Endothelial cell of umbilical vein (primary cell): ENCODE measurements at regions not wholly inside any gene's neighbourhood (a gene's known extent, or its start where the extent isn't known, plus 50 kb on each side); places are given as distances from the start of the nearest gene placed in this dataset.

ENCODE experiments used
- CTCF ChIP-seq, 2 donors: IDR thresholded peaks; 1 replicate in 1 of 2; 2 replicates in 1 of 2; pipeline ENCODE4 v1.5.1; 2011; ENCODE audit warnings: low read length in 2 of 2, mild to moderate bottlenecking in 2 of 2, moderate library complexity in 2 of 2, control low read depth in 1 of 2, inconsistent platforms in 1 of 2, low read depth in 1 of 2; ENCODE audit not compliant: insufficient read depth in 1 of 2; ENCODE audit errors: extremely low read depth in 1 of 2
- EZH2 ChIP-seq: IDR thresholded peaks from 2 replicates; pipeline ENCODE4 v1.6.1; 2012; ENCODE audit warnings: borderline replicate concordance, low read depth, mild to moderate bottlenecking, moderate library complexity, low read length, inconsistent platforms; ENCODE audit not compliant: severe bottlenecking
- FOS ChIP-seq: IDR thresholded peaks from 2 replicates; pipeline ENCODE4 v1.6.1; 2011; ENCODE audit warnings: mild to moderate bottlenecking, low read length, moderate library complexity, borderline replicate concordance; ENCODE audit not compliant: insufficient read depth
- JUN ChIP-seq: IDR thresholded peaks from 2 replicates; pipeline ENCODE4 v1.6.1; 2011; ENCODE audit warnings: borderline replicate concordance, low read depth; ENCODE audit not compliant: insufficient read length, insufficient read depth
- MAX ChIP-seq: IDR thresholded peaks from 2 replicates; pipeline ENCODE4 v1.6.1; 2011; ENCODE audit not compliant: insufficient read depth, insufficient read length
- MYC ChIP-seq: IDR thresholded peaks from one replicate; pipeline ENCODE4 v1.6.1; 2011; ENCODE audit warnings: mild to moderate bottlenecking, low read depth, low read length
- POLR2A ChIP-seq: IDR thresholded peaks from 2 replicates; pipeline ENCODE4 v1.6.1; 2012; ENCODE audit warnings: low read depth, mild to moderate bottlenecking, control low read depth, low read length
- POLR2AphosphoS5 ChIP-seq: IDR thresholded peaks from 2 replicates; pipeline ENCODE4 v1.6.1; 2012; ENCODE audit warnings: low read depth, mild to moderate bottlenecking, control low read depth, low read length, moderate library complexity; ENCODE audit not compliant: insufficient read depth

GRCh38 chr6:120951258-120951657, 383.0 kb downstream of the TBC1D32 start:
- no peak for TF ChIP-seq JUN
- no peak for TF ChIP-seq POLR2A
- no peak for TF ChIP-seq MYC
- no peak for TF ChIP-seq CTCF (IDR thresholded peaks at IDR 0.05; ENCODE audit: extremely low read depth in 1 of 2, insufficient read depth in 1 of 2, low read depth in 1 of 2, low read length in 2 of 2)
- TF ChIP-seq EZH2, result no peak
- TF ChIP-seq MAX, result no peak
- TF ChIP-seq POLR2AphosphoS5, result no peak
- no peak for TF ChIP-seq FOS
